A549 (cell line): ENCODE measurements at regions not wholly inside any gene's neighbourhood (a gene's known extent, or its start where the extent isn't known, plus 50 kb on each side); places are given as distances from the start of the nearest gene placed in this dataset.

Source experiments
- HOXA7 ChIP-seq: fragments of 250-450 bp; sonication (Bioruptor Pico); IDR thresholded peaks from 2 replicates; pipeline ENCODE4 v1.5.0; 2020; ENCODE audit warnings: mild to moderate bottlenecking, moderate library complexity
- POLR2A ChIP-seq: IDR thresholded peaks from 2 replicates; pipeline ENCODE4 v1.6.1; 2012; ENCODE audit warnings: mild to moderate bottlenecking, low read length
- RAD21 ChIP-seq, 2 experiments: fragments of >200 bp in 1 of 2; sonication (Bioruptor Twin) in 1 of 2; formaldehyde crosslinking in 1 of 2; IDR thresholded peaks in 1 of 2; conservative IDR thresholded peaks in 1 of 2; 2 replicates in 1 of 2; 3 replicates in 1 of 2; pipeline ENCODE4 v1.6.1; 2012 to 2018; ENCODE audit warnings: inconsistent platforms in 1 of 2
- RCOR1 ChIP-seq: fragments of 150-350 bp; IDR thresholded peaks from 2 replicates; pipeline ENCODE4 v1.6.1; 2014; ENCODE audit warnings: antibody characterized with exemption, low read length, low read depth
- SMC3 ChIP-seq: fragments of >200 bp; sonication (Bioruptor Twin); formaldehyde crosslinking; IDR thresholded peaks from 3 replicates; pipeline ENCODE4 v1.6.1; 2018; ENCODE audit warnings: inconsistent platforms
- TF ChIP-seq, protein P1 (sequence below): fragments of 200-600 bp; sonication (generic); IDR thresholded peaks from 2 replicates; pipeline ENCODE4 v1.6.1; 2016; ENCODE audit warnings: antibody characterized with exemption, mild to moderate bottlenecking, moderate library complexity
- TF ChIP-seq, protein P2 (sequence below): IDR thresholded peaks from 2 replicates; pipeline ENCODE4 v1.6.1; 2012
- TF ChIP-seq, protein P3 (sequence below): fragments of 450-650 bp; IDR thresholded peaks from 2 replicates; pipeline ENCODE4 v1.6.1; 2014; ENCODE audit warnings: antibody characterized with exemption
- TF ChIP-seq, protein P4 (sequence below): fragments of >200 bp; sonication (Bioruptor Twin); formaldehyde crosslinking; IDR thresholded peaks from 3 replicates; pipeline ENCODE4 v1.5.1; 2016

DNA sequence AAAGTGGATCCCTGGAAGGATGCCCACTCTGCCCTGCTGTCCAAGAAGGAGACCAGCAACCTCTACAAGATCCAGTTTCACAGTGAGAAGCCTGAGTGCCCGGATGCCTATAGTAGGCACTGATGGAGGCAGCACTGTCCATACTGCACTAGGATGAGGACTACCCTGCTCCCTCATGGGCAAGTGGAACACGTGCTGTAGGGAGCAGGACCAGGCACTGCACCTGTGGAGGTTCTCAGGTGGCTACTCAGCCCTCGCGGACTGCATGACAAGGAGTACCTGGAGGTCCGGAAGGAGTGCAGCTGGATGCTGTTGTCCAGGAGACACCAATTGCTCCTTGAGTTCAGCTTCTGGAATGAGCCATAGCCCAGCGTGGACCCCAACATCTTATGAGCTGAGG, 146.1 kb upstream of the NLRP1 start:
- TF ChIP-seq, protein P1, sequence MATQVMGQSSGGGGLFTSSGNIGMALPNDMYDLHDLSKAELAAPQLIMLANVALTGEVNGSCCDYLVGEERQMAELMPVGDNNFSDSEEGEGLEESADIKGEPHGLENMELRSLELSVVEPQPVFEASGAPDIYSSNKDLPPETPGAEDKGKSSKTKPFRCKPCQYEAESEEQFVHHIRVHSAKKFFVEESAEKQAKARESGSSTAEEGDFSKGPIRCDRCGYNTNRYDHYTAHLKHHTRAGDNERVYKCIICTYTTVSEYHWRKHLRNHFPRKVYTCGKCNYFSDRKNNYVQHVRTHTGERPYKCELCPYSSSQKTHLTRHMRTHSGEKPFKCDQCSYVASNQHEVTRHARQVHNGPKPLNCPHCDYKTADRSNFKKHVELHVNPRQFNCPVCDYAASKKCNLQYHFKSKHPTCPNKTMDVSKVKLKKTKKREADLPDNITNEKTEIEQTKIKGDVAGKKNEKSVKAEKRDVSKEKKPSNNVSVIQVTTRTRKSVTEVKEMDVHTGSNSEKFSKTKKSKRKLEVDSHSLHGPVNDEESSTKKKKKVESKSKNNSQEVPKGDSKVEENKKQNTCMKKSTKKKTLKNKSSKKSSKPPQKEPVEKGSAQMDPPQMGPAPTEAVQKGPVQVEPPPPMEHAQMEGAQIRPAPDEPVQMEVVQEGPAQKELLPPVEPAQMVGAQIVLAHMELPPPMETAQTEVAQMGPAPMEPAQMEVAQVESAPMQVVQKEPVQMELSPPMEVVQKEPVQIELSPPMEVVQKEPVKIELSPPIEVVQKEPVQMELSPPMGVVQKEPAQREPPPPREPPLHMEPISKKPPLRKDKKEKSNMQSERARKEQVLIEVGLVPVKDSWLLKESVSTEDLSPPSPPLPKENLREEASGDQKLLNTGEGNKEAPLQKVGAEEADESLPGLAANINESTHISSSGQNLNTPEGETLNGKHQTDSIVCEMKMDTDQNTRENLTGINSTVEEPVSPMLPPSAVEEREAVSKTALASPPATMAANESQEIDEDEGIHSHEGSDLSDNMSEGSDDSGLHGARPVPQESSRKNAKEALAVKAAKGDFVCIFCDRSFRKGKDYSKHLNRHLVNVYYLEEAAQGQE = no peak
- TF ChIP-seq POLR2A (no peak), RCOR1 (no peak), RAD21 (conservative IDR thresholded peaks at IDR 0.05 in 1 of 2, IDR thresholded peaks at IDR 0.05 in 1 of 2) (no peak), HOXA7 (CRISPR knock-in tag) (no peak), SMC3 (no peak)
- TF ChIP-seq, protein P2, sequence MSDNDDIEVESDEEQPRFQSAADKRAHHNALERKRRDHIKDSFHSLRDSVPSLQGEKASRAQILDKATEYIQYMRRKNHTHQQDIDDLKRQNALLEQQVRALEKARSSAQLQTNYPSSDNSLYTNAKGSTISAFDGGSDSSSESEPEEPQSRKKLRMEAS = no peak
- TF ChIP-seq, protein P3, sequence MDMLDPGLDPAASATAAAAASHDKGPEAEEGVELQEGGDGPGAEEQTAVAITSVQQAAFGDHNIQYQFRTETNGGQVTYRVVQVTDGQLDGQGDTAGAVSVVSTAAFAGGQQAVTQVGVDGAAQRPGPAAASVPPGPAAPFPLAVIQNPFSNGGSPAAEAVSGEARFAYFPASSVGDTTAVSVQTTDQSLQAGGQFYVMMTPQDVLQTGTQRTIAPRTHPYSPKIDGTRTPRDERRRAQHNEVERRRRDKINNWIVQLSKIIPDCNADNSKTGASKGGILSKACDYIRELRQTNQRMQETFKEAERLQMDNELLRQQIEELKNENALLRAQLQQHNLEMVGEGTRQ = no peak
- TF ChIP-seq, protein P4, sequence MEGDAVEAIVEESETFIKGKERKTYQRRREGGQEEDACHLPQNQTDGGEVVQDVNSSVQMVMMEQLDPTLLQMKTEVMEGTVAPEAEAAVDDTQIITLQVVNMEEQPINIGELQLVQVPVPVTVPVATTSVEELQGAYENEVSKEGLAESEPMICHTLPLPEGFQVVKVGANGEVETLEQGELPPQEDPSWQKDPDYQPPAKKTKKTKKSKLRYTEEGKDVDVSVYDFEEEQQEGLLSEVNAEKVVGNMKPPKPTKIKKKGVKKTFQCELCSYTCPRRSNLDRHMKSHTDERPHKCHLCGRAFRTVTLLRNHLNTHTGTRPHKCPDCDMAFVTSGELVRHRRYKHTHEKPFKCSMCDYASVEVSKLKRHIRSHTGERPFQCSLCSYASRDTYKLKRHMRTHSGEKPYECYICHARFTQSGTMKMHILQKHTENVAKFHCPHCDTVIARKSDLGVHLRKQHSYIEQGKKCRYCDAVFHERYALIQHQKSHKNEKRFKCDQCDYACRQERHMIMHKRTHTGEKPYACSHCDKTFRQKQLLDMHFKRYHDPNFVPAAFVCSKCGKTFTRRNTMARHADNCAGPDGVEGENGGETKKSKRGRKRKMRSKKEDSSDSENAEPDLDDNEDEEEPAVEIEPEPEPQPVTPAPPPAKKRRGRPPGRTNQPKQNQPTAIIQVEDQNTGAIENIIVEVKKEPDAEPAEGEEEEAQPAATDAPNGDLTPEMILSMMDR = no peak
